H9 (cell line): ENCODE measurements at regions not wholly inside any gene's neighbourhood (a gene's known extent, or its start where the extent isn't known, plus 50 kb on each side); places are given as distances from the start of the nearest gene placed in this dataset.

ENCODE experiments used
- DNase-seq: peaks from one replicate; pipeline ENCODE4 v3.0.0-alpha.2; 2017
- H2AFZ ChIP-seq: one replicate; pipeline ENCODE4 v1.6.1; 2013; ENCODE audit warnings: mild to moderate bottlenecking, low read length, control low read depth, moderate library complexity
- H2AK5ac ChIP-seq: 2 replicates; pipeline ENCODE4 v1.6.1; 2013; ENCODE audit warnings: low read length, control low read depth, mixed read lengths; ENCODE audit not compliant: insufficient read length
- H2BK120ac ChIP-seq: one replicate; pipeline ENCODE4 v1.6.1; 2013; ENCODE audit warnings: low read depth, mild to moderate bottlenecking, low read length, control low read depth, inconsistent platforms; ENCODE audit not compliant: poor library complexity, severe bottlenecking
- H2BK12ac ChIP-seq: 2 replicates; pipeline ENCODE4 v1.6.1; 2013; ENCODE audit warnings: low read length, control low read depth, mixed read lengths, low read depth; ENCODE audit not compliant: insufficient read length
- H2BK15ac ChIP-seq: 2 replicates; pipeline ENCODE4 v1.6.1; 2013; ENCODE audit warnings: low read depth, low read length, control low read depth
- H2BK20ac ChIP-seq: one replicate; pipeline ENCODE4 v1.6.1; 2013; ENCODE audit warnings: low read depth, mild to moderate bottlenecking, low read length, control low read depth, inconsistent platforms; ENCODE audit not compliant: poor library complexity, severe bottlenecking
- H2BK5ac ChIP-seq: 2 replicates; pipeline ENCODE4 v1.6.1; 2013; ENCODE audit warnings: low read length, control low read depth, mixed read lengths; ENCODE audit not compliant: insufficient read length
- H3K14ac ChIP-seq: 2 replicates; pipeline ENCODE4 v1.6.1; 2013; ENCODE audit warnings: low read length, control low read depth; ENCODE audit not compliant: insufficient read depth
- H3K18ac ChIP-seq: 2 replicates; pipeline ENCODE4 v1.6.1; 2013; ENCODE audit warnings: low read depth, mild to moderate bottlenecking, mixed read lengths, low read length, control low read depth; ENCODE audit not compliant: insufficient read length
- H3K23ac ChIP-seq: 2 replicates; pipeline ENCODE4 v1.6.1; 2013; ENCODE audit warnings: low read length, control low read depth, mixed read lengths, low read depth; ENCODE audit not compliant: insufficient read length
- H3K23me2 ChIP-seq: 2 replicates; pipeline ENCODE4 v1.6.1; 2013; ENCODE audit warnings: low read depth, mild to moderate bottlenecking, mixed read lengths, low read length, control low read depth; ENCODE audit not compliant: insufficient read length, poor library complexity, severe bottlenecking
- H3K27ac ChIP-seq: 2 replicates; pipeline ENCODE4 v1.5.1; 2013; ENCODE audit warnings: low read length, control low read depth, mixed read lengths, low read depth; ENCODE audit not compliant: insufficient read length
- H3K27me3 ChIP-seq: 2 replicates; pipeline ENCODE4 v1.6.1; 2013; ENCODE audit warnings: low read length, control low read depth, inconsistent platforms; ENCODE audit not compliant: insufficient read depth
- H3K4ac ChIP-seq: 2 replicates; pipeline ENCODE4 v1.6.1; 2013; ENCODE audit warnings: low read depth, mild to moderate bottlenecking, control low read depth, inconsistent platforms, low read length, moderate library complexity
- H3K4me1 ChIP-seq: 2 replicates; pipeline ENCODE4 v1.6.1; 2013; ENCODE audit warnings: low read length, control low read depth, inconsistent platforms; ENCODE audit not compliant: insufficient read depth
- H3K4me2 ChIP-seq: 2 replicates; pipeline ENCODE4 v1.6.1; 2013; ENCODE audit warnings: low read length, control low read depth, mixed read lengths; ENCODE audit not compliant: insufficient read length, insufficient read depth
- H3K56ac ChIP-seq: 2 replicates; pipeline ENCODE4 v1.6.1; 2013; ENCODE audit warnings: low read depth, mild to moderate bottlenecking, mixed read lengths, low read length, control low read depth; ENCODE audit not compliant: insufficient read length
- H3K79me1 ChIP-seq: 2 replicates; pipeline ENCODE4 v1.6.1; 2013; ENCODE audit warnings: low read depth, mild to moderate bottlenecking, moderate library complexity, low read length, control low read depth, inconsistent platforms; ENCODE audit not compliant: insufficient read depth, poor library complexity, severe bottlenecking
- H3K79me2 ChIP-seq: 2 replicates; pipeline ENCODE4 v1.6.1; 2013; ENCODE audit warnings: low read length, control low read depth, inconsistent platforms; ENCODE audit not compliant: insufficient read depth
- H3K9ac ChIP-seq: 2 replicates; pipeline ENCODE4 v1.6.1; 2013; ENCODE audit warnings: low read length, control low read depth, mixed read lengths; ENCODE audit not compliant: insufficient read length; ENCODE audit errors: extremely low read depth
- H3K9me3 ChIP-seq: one replicate; pipeline ENCODE4 v1.6.1; 2013; ENCODE audit warnings: low read depth, low read length, inconsistent platforms; ENCODE audit not compliant: control insufficient read depth
- H3T11ph ChIP-seq: one replicate; pipeline ENCODE4 v1.6.1; 2013; ENCODE audit warnings: mild to moderate bottlenecking, low read length, control low read depth, inconsistent platforms
- H4K20me1 ChIP-seq: one replicate; pipeline ENCODE4 v1.6.1; 2013; ENCODE audit not compliant: control insufficient read depth, insufficient read length, insufficient read depth
- H4K5ac ChIP-seq: 2 replicates; pipeline ENCODE4 v1.6.1; 2013; ENCODE audit warnings: low read depth, mild to moderate bottlenecking, mixed read lengths, low read length, control low read depth; ENCODE audit not compliant: insufficient read length
- H4K8ac ChIP-seq: replicated peaks from 2 replicates; pipeline ENCODE4 v1.6.1; 2013; ENCODE audit warnings: low read length, control low read depth, mixed read lengths, low read depth; ENCODE audit not compliant: insufficient read length
- H4K91ac ChIP-seq: 2 replicates; pipeline ENCODE4 v1.6.1; 2013; ENCODE audit warnings: low read depth, mild to moderate bottlenecking, moderate library complexity, mixed read lengths, low read length, control low read depth; ENCODE audit not compliant: insufficient read length
- H3K27ac Mint-ChIP-seq, 3 experiments: 2 replicates in 2 of 3; 3 replicates in 1 of 3; pipeline ENCODE4 v1.8.0; 2020 to 2021; ENCODE audit warnings: mixed read lengths in 3 of 3, mild to moderate bottlenecking in 1 of 3, moderate library complexity in 1 of 3
- H3K27me3 Mint-ChIP-seq: 2 replicates; pipeline ENCODE4 v1.8.0; 2021; ENCODE audit warnings: low read depth, mild to moderate bottlenecking, moderate library complexity, mixed read lengths
- H3K36me3 Mint-ChIP-seq, 3 experiments: 2 replicates in 2 of 3; 3 replicates in 1 of 3; pipeline ENCODE4 v1.8.0; 2020 to 2021; ENCODE audit warnings: low read depth in 3 of 3, mixed read lengths in 3 of 3; ENCODE audit not compliant: insufficient read depth in 1 of 3
- H3K4me1 Mint-ChIP-seq, 2 experiments: 2 replicates each; pipeline ENCODE4 v1.8.0; 2020; ENCODE audit warnings: mixed read lengths in 2 of 2
- H3K4me3 Mint-ChIP-seq, 2 experiments: 2 replicates in 1 of 2; 3 replicates in 1 of 2; pipeline ENCODE4 v1.8.0; 2020 to 2021; ENCODE audit warnings: mild to moderate bottlenecking in 2 of 2, mixed read lengths in 2 of 2, moderate library complexity in 1 of 2
- H3K9me3 Mint-ChIP-seq, 2 experiments: 2 replicates in 1 of 2; 3 replicates in 1 of 2; pipeline ENCODE4 v1.8.0; 2020; ENCODE audit warnings: mild to moderate bottlenecking in 2 of 2, mixed read lengths in 2 of 2, moderate library complexity in 1 of 2
- CTCF ChIP-seq: fragments of 200-600 bp; sonication (generic); conservative IDR thresholded peaks from 3 replicates; pipeline ENCODE4 v1.8.0; 2021; ENCODE audit warnings: antibody characterized with exemption, mild to moderate bottlenecking
- WGBS: extraction: QIAGEN DNeasy Blood & Tissue Kit; methylation state at CpG from one replicate; pipeline ENCODE4 v1.1.7; 2013; ENCODE audit warnings: missing lambda C conversion rate, low lambda C conversion rate, mixed read lengths; ENCODE audit not compliant: insufficient read length; ENCODE audit errors: extremely low coverage; 5-methylcytosine and 5-hydroxymethylcytosine counted together

GRCh38 chr9:68595868-68596267 is 55.2 kb upstream of the TMEM252 start:
- Histone ChIP-seq H3K14ac (no peak overlapping the region), H4K5ac (no peak overlapping the region), H3K9me3 (no peaks in the 10 kb centered on the region), H3K23me2 (no peaks in the 10 kb centered on the region), H2AK5ac (no peak overlapping the region), H4K20me1 (no peaks in the 10 kb centered on the region), H4K91ac (no peak overlapping the region), H3K18ac (no peak overlapping the region), H2BK5ac (no peak overlapping the region), H3K23ac (no peak overlapping the region), H3K79me1 (no peaks in the 10 kb centered on the region), H3K27ac (no peak overlapping the region), H2BK15ac (no peak overlapping the region), H2BK20ac (no peak overlapping the region), H3K4me2 (no peak overlapping the region), H3T11ph (no peak overlapping the region), H2AFZ (no peak overlapping the region), H2BK12ac (no peak overlapping the region), H3K9ac (no peak overlapping the region), H3K79me2 (no peaks in the 10 kb centered on the region), H3K27me3 (no peaks in the 10 kb centered on the region), H2BK120ac (no peak overlapping the region), H3K56ac (no peak overlapping the region), H3K4ac (no peak overlapping the region), H4K8ac (no peak overlapping the region), H3K4me1 (no peaks in the 10 kb centered on the region; the same call in 1 of the 2 replicates)
- H3K27ac Mint-ChIP-seq = no peak overlapping the region
- TF ChIP-seq CTCF = no peak
- H3K4me3 Mint-ChIP-seq = no peak overlapping the region
- H3K27me3 Mint-ChIP-seq = peaks cover 5% of the 10 kb centered on the region
- H3K4me1 Mint-ChIP-seq = peaks cover 5 to 10% of the 10 kb centered on the region in 2 experiments; a peak in 3 of 4 replicates
- peaks cover 0 to 5% (median 0%) of the 10 kb centered on the region in 3 experiments; a peak in 3 of 7 replicates for H3K36me3 Mint-ChIP-seq
- DNase-seq = no peak
- no CpG with 5 or more reads among the region's 3 CpGs for WGBS
- H3K9me3 Mint-ChIP-seq = peaks cover 5 to 7% of the 10 kb centered on the region in 2 experiments; a peak in 3 of 5 replicates
